ENCODE measurements at regions not wholly inside any gene's neighbourhood (a gene's known extent, or its start where the extent isn't known, plus 50 kb on each side); places are given as distances from the start of the nearest gene placed in this dataset.
A peak's percentile ranks its signal among the peaks of the same experiment; 100 is the strongest.

DNA sequence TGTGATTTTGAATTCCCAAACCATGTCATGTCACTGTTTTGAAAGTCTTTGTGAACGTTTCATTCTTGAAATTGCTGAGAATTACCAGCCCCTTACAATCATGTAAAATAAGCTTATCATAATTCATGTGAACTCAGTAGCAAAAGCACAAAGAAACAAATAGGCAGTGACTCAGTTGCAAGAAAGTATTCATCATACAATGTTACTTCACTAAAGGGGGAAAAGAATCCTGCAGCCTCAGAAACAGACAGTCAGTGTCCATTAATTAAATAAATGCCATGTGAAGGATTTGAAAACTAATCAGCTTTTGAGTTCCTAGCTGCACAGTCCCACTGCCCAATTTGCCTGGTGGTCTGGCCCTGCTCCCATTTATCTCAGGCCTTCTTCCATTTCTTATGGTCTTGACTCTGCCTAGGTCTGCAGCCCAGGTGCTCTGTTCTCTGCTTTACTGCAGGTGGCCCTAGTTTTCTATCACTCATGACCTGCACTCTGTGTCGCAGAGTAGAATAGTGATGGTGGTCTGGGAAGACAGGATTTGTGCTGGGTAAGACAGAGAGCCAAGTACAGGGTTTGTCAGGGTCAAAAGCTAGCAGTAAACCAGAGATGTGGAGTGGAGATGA is 99.7 kb downstream of the PLCE1 start:
- DNase-seq (ENCODE audit: low spot score), result no peak
- Mint-ChIP-seq H3K9me3 (ENCODE audit: low read depth) (no peaks in the 10 kb centered on the region), H3K36me3 (ENCODE audit: low read depth) (peaks cover 3% of the 10 kb centered on the region), H3K4me3 (ENCODE audit: unreplicated experiment) (no peak overlapping the region), H3K27ac (ENCODE audit: unreplicated experiment) (peak overlapping the region; percentile 34), H3K4me1 (ENCODE audit: low read depth) (peaks cover 73% of the 10 kb centered on the region), H3K27me3 (ENCODE audit: low read depth) (no peaks in the 10 kb centered on the region)
- TF ChIP-seq, protein P1, sequence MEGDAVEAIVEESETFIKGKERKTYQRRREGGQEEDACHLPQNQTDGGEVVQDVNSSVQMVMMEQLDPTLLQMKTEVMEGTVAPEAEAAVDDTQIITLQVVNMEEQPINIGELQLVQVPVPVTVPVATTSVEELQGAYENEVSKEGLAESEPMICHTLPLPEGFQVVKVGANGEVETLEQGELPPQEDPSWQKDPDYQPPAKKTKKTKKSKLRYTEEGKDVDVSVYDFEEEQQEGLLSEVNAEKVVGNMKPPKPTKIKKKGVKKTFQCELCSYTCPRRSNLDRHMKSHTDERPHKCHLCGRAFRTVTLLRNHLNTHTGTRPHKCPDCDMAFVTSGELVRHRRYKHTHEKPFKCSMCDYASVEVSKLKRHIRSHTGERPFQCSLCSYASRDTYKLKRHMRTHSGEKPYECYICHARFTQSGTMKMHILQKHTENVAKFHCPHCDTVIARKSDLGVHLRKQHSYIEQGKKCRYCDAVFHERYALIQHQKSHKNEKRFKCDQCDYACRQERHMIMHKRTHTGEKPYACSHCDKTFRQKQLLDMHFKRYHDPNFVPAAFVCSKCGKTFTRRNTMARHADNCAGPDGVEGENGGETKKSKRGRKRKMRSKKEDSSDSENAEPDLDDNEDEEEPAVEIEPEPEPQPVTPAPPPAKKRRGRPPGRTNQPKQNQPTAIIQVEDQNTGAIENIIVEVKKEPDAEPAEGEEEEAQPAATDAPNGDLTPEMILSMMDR (IDR thresholded peaks at IDR 0.05), result no peak

DNA sequence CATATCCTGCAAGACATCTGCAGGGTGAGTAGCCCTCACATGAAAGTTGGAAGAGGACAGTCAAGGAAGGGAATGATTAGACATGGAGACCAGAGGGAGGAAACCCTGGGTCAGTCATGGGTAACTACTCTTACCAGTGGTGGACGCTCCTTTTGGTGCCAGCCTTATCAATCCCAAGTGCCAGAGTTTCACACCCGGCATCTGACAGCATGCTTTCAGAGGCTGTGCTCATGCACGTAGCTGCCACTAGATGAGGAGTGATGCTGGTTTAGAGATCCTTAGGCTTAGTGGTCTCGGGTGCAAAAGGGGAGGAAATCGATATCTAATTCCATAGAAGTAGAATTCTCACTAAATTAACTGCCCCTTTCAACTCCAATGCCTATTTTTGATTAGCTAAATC is 100.8 kb downstream of the PLCE1 start:
- H3K4me3 Mint-ChIP-seq (ENCODE audit: unreplicated experiment), result no peak overlapping the region
- peaks cover 3% of the 10 kb centered on the region for H3K36me3 Mint-ChIP-seq (ENCODE audit: low read depth)
- no peaks in the 10 kb centered on the region for H3K27me3 Mint-ChIP-seq (ENCODE audit: low read depth)
- no peaks in the 10 kb centered on the region for H3K9me3 Mint-ChIP-seq (ENCODE audit: low read depth)
- peak overlapping the region; percentile 84 for H3K27ac Mint-ChIP-seq (ENCODE audit: unreplicated experiment)
- no peak for DNase-seq (ENCODE audit: low spot score)
- H3K4me1 Mint-ChIP-seq (ENCODE audit: low read depth), result peaks cover 65% of the 10 kb centered on the region
- TF ChIP-seq, protein P1 (IDR thresholded peaks at IDR 0.05), result no peak

DNA sequence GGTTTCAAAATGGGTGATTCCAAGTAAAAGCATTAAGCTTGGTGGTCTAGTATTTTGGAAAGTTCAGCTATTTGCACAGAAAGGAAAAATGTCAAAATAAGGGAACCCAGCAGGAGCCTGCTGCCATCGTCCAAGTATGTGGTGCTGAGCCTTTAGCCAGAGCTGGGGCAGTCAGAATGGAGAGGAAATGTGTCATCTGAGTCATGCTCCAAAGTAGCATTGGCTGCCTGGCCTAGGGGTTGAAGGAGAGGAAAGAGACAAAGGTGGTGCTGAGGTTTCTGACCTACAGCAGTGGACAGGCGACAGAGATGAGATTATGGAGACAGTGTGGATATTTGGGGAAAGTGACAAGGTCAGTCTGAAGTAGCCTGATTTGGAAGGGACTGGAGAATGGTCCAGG is 103.9 kb downstream of the PLCE1 start:
- peaks cover 54% of the 10 kb centered on the region for H3K4me1 Mint-ChIP-seq (ENCODE audit: low read depth)
- TF ChIP-seq, protein P1 (IDR thresholded peaks at IDR 0.05), result no peak
- peaks cover 3% of the 10 kb centered on the region for H3K36me3 Mint-ChIP-seq (ENCODE audit: low read depth)
- no peaks in the 10 kb centered on the region for H3K9me3 Mint-ChIP-seq (ENCODE audit: low read depth)
- no peak for DNase-seq (ENCODE audit: low spot score)
- peak overlapping the region; percentile 66 for H3K27ac Mint-ChIP-seq (ENCODE audit: unreplicated experiment)
- H3K27me3 Mint-ChIP-seq (ENCODE audit: low read depth), result no peaks in the 10 kb centered on the region
- H3K4me3 Mint-ChIP-seq (ENCODE audit: unreplicated experiment), result no peak overlapping the region

DNA sequence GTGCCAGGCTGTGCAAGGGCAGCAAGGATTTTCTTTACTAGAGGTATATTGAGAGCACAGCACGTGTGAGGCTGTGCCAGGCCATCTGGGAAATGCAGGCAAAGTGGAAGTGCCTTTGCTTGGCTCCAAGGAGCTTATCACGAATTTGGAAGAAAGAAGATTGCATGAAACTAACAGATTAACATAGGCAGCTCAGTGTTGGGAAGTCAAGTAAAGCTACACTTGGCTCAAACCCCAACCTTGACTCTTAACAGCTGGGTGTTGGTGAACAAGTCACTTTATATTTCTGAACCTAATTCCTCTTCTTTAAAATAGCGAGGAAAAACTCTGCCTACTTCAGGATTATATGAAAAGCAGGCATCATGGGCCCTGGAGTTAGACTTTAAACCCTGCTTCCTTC is 105.2 kb downstream of the PLCE1 start:
- Mint-ChIP-seq H3K4me1 (ENCODE audit: low read depth) (peaks cover 56% of the 10 kb centered on the region), H3K27ac (ENCODE audit: unreplicated experiment) (no peak overlapping the region), H3K27me3 (ENCODE audit: low read depth) (no peaks in the 10 kb centered on the region), H3K36me3 (ENCODE audit: low read depth) (peaks cover 3% of the 10 kb centered on the region), H3K9me3 (ENCODE audit: low read depth) (no peaks in the 10 kb centered on the region), H3K4me3 (ENCODE audit: unreplicated experiment) (no peak overlapping the region)
- DNase-seq (ENCODE audit: low spot score), result no peak
- TF ChIP-seq, protein P1 (IDR thresholded peaks at IDR 0.05), result no peak

DNA sequence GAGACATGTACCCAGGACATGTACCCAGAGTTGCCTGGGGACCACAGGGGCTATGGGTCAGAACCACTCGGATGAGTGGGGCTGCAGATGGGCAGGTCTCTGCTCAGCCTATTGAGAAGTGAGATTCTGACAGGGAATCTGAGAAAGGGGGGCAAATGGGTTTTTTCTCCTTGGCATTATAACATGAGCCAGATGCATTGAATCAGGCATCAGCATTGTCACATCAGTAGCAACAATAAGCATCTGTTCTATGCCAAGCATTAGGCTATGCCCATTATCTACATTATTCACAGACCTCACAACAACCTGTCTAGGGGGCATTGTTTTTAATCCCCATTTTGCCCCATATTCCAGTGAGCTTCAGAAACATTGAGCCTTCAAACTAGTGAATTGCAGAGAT is 108.2 kb downstream of the PLCE1 start:
- DNase-seq (ENCODE audit: low spot score), result no peak
- no peak overlapping the region for H3K4me3 Mint-ChIP-seq (ENCODE audit: unreplicated experiment)
- H3K36me3 Mint-ChIP-seq (ENCODE audit: low read depth), result peaks cover 3% of the 10 kb centered on the region
- H3K27ac Mint-ChIP-seq (ENCODE audit: unreplicated experiment), result no peak overlapping the region
- no peaks in the 10 kb centered on the region for H3K9me3 Mint-ChIP-seq (ENCODE audit: low read depth)
- H3K4me1 Mint-ChIP-seq (ENCODE audit: low read depth), result peaks cover 55% of the 10 kb centered on the region
- H3K27me3 Mint-ChIP-seq (ENCODE audit: low read depth), result no peaks in the 10 kb centered on the region
- TF ChIP-seq, protein P1 (IDR thresholded peaks at IDR 0.05), result no peak
